ENCODE measurements at regions not wholly inside any gene's neighbourhood (a gene's known extent, or its start where the extent isn't known, plus 50 kb on each side); places are given as distances from the start of the nearest gene placed in this dataset.

GRCh38 chr12:88801227-88802095, 221.2 kb upstream of the KITLG start:
- Histone ChIP-seq H3K79me2 (ENCODE audit: low read length) (no peaks in the 10 kb centered on the region), H3K9me2 (replicated peaks; ENCODE audit: insufficient read depth, low read length) (no peaks in the 10 kb centered on the region), H3K36me3 (replicated peaks; ENCODE audit: insufficient read depth, low read length) (no peaks in the 10 kb centered on the region), H4K20me1 (ENCODE audit: insufficient read depth, low read length) (no peaks in the 10 kb centered on the region), H3K4me2 (ENCODE audit: low read depth, low read length) (peak overlapping the region; percentile 30; the same call in 1 of the 2 replicates), H2AFZ (ENCODE audit: low read length) (no peak overlapping the region), H3K4me1 (ENCODE audit: low read length) (peaks cover 45% of the 10 kb centered on the region), H3K27ac (ENCODE audit: low read length) (peak overlapping the region; percentile 45; the same call in 1 of the 2 replicates), H3K9me3 (replicated peaks; ENCODE audit: insufficient read depth, low read length) (no peaks in the 10 kb centered on the region), H3K4me3 (ENCODE audit: low read length) (no peak overlapping the region), H3K9ac (ENCODE audit: low read length) (no peak overlapping the region), H3F3A (ENCODE audit: insufficient read depth, low read length) (0 out of 2 replicates have a peak, but pooled peaks cover 8% of the 10 kb centered on the region), H3K27me3 (replicated peaks; ENCODE audit: insufficient read depth, low read length) (no peaks in the 10 kb centered on the region)
- TF ChIP-seq EZH2phosphoT487 (IDR thresholded peaks at IDR 0.05; ENCODE audit: low read length) (no peak), EZH2 (optimal IDR thresholded peaks at IDR 0.05; ENCODE audit: low read depth, low read length) (no peak), CTCF (IDR thresholded peaks at IDR 0.05; ENCODE audit: low read length) (no peak)
- DNase-seq: no peak

- H3K27me3 ChIP-seq (replicated peaks; ENCODE audit: insufficient read depth, low read length): no peaks in the 10 kb centered on the region
- no peak for TF ChIP-seq CTCF (IDR thresholded peaks at IDR 0.05; ENCODE audit: low read length)
- no peak for TF ChIP-seq EZH2 (optimal IDR thresholded peaks at IDR 0.05; ENCODE audit: low read depth, low read length)
- TF ChIP-seq EZH2phosphoT487 (IDR thresholded peaks at IDR 0.05; ENCODE audit: low read length): no peak
- no peak for DNase-seq
Measured at GRCh38 chr12:88793096-88793495, 212.8 kb upstream of the KITLG start.

GRCh38 chr12:88790231-88790630, 210.0 kb upstream of the KITLG start:
- no peaks in the 10 kb centered on the region for H3K4me1 ChIP-seq (ENCODE audit: low read length)
- H2AFZ ChIP-seq (ENCODE audit: low read length): no peak overlapping the region
- no peaks in the 10 kb centered on the region for H3K79me2 ChIP-seq (ENCODE audit: low read length)
- H3K27ac ChIP-seq (ENCODE audit: low read length): no peak overlapping the region
- H3K4me2 ChIP-seq (ENCODE audit: low read depth, low read length): no peak overlapping the region
- DNase-seq: no peak
- no peaks in the 10 kb centered on the region for H3K9me2 ChIP-seq (replicated peaks; ENCODE audit: insufficient read depth, low read length)
- no peaks in the 10 kb centered on the region for H3K27me3 ChIP-seq (replicated peaks; ENCODE audit: insufficient read depth, low read length)
- H3F3A ChIP-seq (ENCODE audit: insufficient read depth, low read length): no peaks in the 10 kb centered on the region
- H3K9me3 ChIP-seq (replicated peaks; ENCODE audit: insufficient read depth, low read length): no peaks in the 10 kb centered on the region
- no peak for TF ChIP-seq EZH2phosphoT487 (IDR thresholded peaks at IDR 0.05; ENCODE audit: low read length)
- no peak for TF ChIP-seq CTCF (IDR thresholded peaks at IDR 0.05; ENCODE audit: low read length)
- TF ChIP-seq EZH2 (optimal IDR thresholded peaks at IDR 0.05; ENCODE audit: low read depth, low read length): no peak
- H3K9ac ChIP-seq (ENCODE audit: low read length): no peak overlapping the region
- no peaks in the 10 kb centered on the region for H3K36me3 ChIP-seq (replicated peaks; ENCODE audit: insufficient read depth, low read length)
- no peaks in the 10 kb centered on the region for H4K20me1 ChIP-seq (ENCODE audit: insufficient read depth, low read length)
- no peak overlapping the region for H3K4me3 ChIP-seq (ENCODE audit: low read length)

More at GRCh38 chr12:88793096-88793495, 212.8 kb upstream of the KITLG start:
- H4K20me1 ChIP-seq (ENCODE audit: insufficient read depth, low read length): no peaks in the 10 kb centered on the region
- no peak overlapping the region for H3K9ac ChIP-seq (ENCODE audit: low read length)
- no peak overlapping the region for H3K27ac ChIP-seq (ENCODE audit: low read length)
- no peak overlapping the region for H3K4me3 ChIP-seq (ENCODE audit: low read length)
- H3K4me1 ChIP-seq (ENCODE audit: low read length): no peaks in the 10 kb centered on the region
- H3K4me2 ChIP-seq (ENCODE audit: low read depth, low read length): no peak overlapping the region
- H3K9me3 ChIP-seq (replicated peaks; ENCODE audit: insufficient read depth, low read length): no peaks in the 10 kb centered on the region
- H2AFZ ChIP-seq (ENCODE audit: low read length): no peak overlapping the region
- no peaks in the 10 kb centered on the region for H3K79me2 ChIP-seq (ENCODE audit: low read length)
- H3F3A ChIP-seq (ENCODE audit: insufficient read depth, low read length): no peaks in the 10 kb centered on the region
- H3K9me2 ChIP-seq (replicated peaks; ENCODE audit: insufficient read depth, low read length): no peaks in the 10 kb centered on the region
- no peaks in the 10 kb centered on the region for H3K36me3 ChIP-seq (replicated peaks; ENCODE audit: insufficient read depth, low read length)

Measured in MM.1S (cell line).